Heart right ventricle (tissue), 16 donors: ENCODE measurements at regions not wholly inside any gene's neighbourhood (a gene's known extent, or its start where the extent isn't known, plus 50 kb on each side); places are given as distances from the start of the nearest gene placed in this dataset.

Source experiments
- ATAC-seq, 8 donors: fragments of 200-7000 bp; cut with Tn5 transposase; one replicate each; pipeline ENCODE4 v1.9.1; 2020; ENCODE audit warnings: mild to moderate bottlenecking in 8 of 8, moderate library complexity in 8 of 8, moderate number of reproducible peaks in 1 of 8
- DNase-seq, 2 donors: peaks; one replicate each; pipeline ENCODE4 v3.0.0-alpha.2; 2020
- H3K27ac ChIP-seq, 10 donors: fragments of 200-600 bp; sonication (generic) in 2 of 10; one replicate each; pipeline versions ENCODE4 v1.5.0 to v1.8.0; 2020 to 2022; ENCODE audit warnings: mild to moderate bottlenecking in 3 of 10
- H3K27me3 ChIP-seq, 7 donors: fragments of 200-600 bp; one replicate each; pipeline ENCODE4 v1.8.0; 2021 to 2022; ENCODE audit warnings: mild to moderate bottlenecking in 2 of 7
- H3K36me3 ChIP-seq, 9 donors: fragments of 200-600 bp; sonication (generic) in 1 of 9; one replicate each; pipeline versions ENCODE4 v1.5.0 to v1.8.0; 2020 to 2022; ENCODE audit warnings: mild to moderate bottlenecking in 2 of 9
- H3K4me1 ChIP-seq, 9 donors: fragments of 200-600 bp; sonication (generic) in 1 of 9; one replicate each; pipeline versions ENCODE4 v1.5.0 to v1.8.0; 2020 to 2022; ENCODE audit warnings: mild to moderate bottlenecking in 4 of 9
- H3K4me3 ChIP-seq, 10 donors: fragments of 200-600 bp; sonication (generic) in 2 of 10; one replicate each; pipeline versions ENCODE4 v1.5.0 to v1.8.0; 2020 to 2022; ENCODE audit warnings: mild to moderate bottlenecking in 7 of 10, moderate library complexity in 2 of 10
- H3K9me3 ChIP-seq, 11 donors: fragments of 200-600 bp in 10 of 11; sonication (generic) in 2 of 11; one replicate each; pipeline versions ENCODE4 v1.5.0 to v1.8.0; 2013 to 2022; ENCODE audit warnings: mild to moderate bottlenecking in 2 of 11, control low read depth in 1 of 11, moderate library complexity in 1 of 11
- CTCF ChIP-seq, 9 donors: fragments of 200-600 bp; sonication (generic) in 2 of 9; IDR thresholded peaks; one replicate each; pipeline versions ENCODE4 v1.5.0 to v1.8.0; 2021 to 2022; ENCODE audit warnings: antibody characterized with exemption in 9 of 9, mild to moderate bottlenecking in 5 of 9, moderate library complexity in 1 of 9
- WGBS, 2 donors: extraction: QIAGEN DNeasy Blood & Tissue Kit; methylation state at CpG; one replicate each; pipeline ENCODE4 v1.1.7; 2013; ENCODE audit warnings: inconsistent platforms in 1 of 2; 5-methylcytosine and 5-hydroxymethylcytosine counted together
- intact Hi-C, 10 donors: fragments of 100-400 bp; cut with DNase I; formaldehyde crosslinking; loops; one replicate each; pipeline versions ENCODE4 v1.11.1 to v1.14.2; 2022
- donor health status: Arrhythmogenic right ventricular cardiomyopathy.
- donor health status: ischemic (EF 13 %, LVEDD 7.1; RV severe dilation, severe dysfunction).
- donor health status: healthy with polysubstance abuse.
- donor health status: DM: no; HTN: yes; CAD: no.
- donor health status: DM: no; HTN: no; CAD: no.
- donor health status: ischemic (EF 25% LVEDD 6.9; RV normal size, moderate dysfunction).
- donor health status: ischemic (EF 25% LVEDD 5.7; RV mildly dilated, moderate dysfunction).
- donor health status: healthy.
- donor health status: DM: yes; HTN: yes; CAD: no.
- donor health status: Ischemic cardiomyopathy.
- donor health status: ischemic (EF 35%, LVEDD 5.7; RV mildly dilated, moderate dysfunction).
- donor health status: nonischemic (EF 11% LVEDD 7.7; RV severe dilation, severe dysfunction).
- donor health status: DM: yes; HTN: yes; CAD: no.
- donor health status: PGD.
- donor health status: ischemic (EF 29% LVEDD 5.4; RV normal size, mild dysfunction).
- donor health status: nonischemic (EF 23%, LVEDD 6.1; RV moderate dilation, normal function).

- TF ChIP-seq CTCF (IDR thresholded peaks at IDR 0.05) = no peak
- no peaks in the 10 kb centered on the region for H3K27me3 ChIP-seq
- WGBS, 2 donors = 93 to 96% methylated on average over 2 of the region's 2 CpGs
- intact Hi-C loops = no loop called here
- H3K4me3 ChIP-seq = no peak overlapping the region
- no peak overlapping the region for H3K27ac ChIP-seq
- H3K9me3 ChIP-seq = peaks cover 0 to 2% (median 0%) of the 10 kb centered on the region in 11 donors
- no peaks in the 10 kb centered on the region for H3K36me3 ChIP-seq
- no peaks in the 10 kb centered on the region for H3K4me1 ChIP-seq
- DNase-seq = no peak
- ATAC-seq = no peak
These were observed 1199.8 kb upstream of the GJE1 start for GRCh38 chr6:140932909-140933308.

DNA sequence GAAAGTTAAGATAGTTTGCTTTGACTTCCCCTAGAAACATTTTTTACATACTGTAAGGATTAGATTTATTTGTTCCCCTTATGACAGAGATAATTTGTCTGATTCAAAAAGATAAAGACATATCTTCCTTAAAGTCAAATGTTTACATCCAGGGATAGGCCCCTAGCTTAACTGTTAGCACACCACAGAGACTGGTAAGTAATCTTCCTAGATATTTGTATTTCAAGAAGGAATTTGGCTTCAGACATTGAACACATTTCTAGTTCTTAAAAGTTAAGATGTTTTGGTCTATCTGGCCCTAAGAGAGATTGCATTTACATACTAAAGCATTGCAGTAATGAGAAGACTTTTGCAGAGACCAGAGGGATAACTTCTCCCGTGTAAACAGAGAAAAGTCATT, 1201.1 kb upstream of the GJE1 start:
- 85 to 91% methylated on average over 1 of the region's 1 CpG for WGBS, 2 donors
- Histone ChIP-seq H3K9me3 (peaks cover 0 to 2% (median 0%) of the 10 kb centered on the region in 11 donors), H3K27ac (no peak overlapping the region), H3K27me3 (no peaks in the 10 kb centered on the region), H3K36me3 (no peaks in the 10 kb centered on the region), H3K4me3 (no peak overlapping the region), H3K4me1 (no peaks in the 10 kb centered on the region)
- intact Hi-C loops = no loop called here
- TF ChIP-seq CTCF (IDR thresholded peaks at IDR 0.05) = no peak
- DNase-seq (no peak), ATAC-seq (no peak)

- no peak for DNase-seq
- no peak for TF ChIP-seq CTCF (IDR thresholded peaks at IDR 0.05)
These were observed 1203.6 kb upstream of the GJE1 start for GRCh38 chr6:140929121-140929520.

GRCh38 chr6:140923048-140923447, 1209.7 kb upstream of the GJE1 start:
- ATAC-seq (no peak), DNase-seq (no peak)
- TF ChIP-seq CTCF (IDR thresholded peaks at IDR 0.05) = no peak
- Histone ChIP-seq H3K4me3 (no peak overlapping the region), H3K36me3 (no peaks in the 10 kb centered on the region), H3K4me1 (no peaks in the 10 kb centered on the region), H3K9me3 (no peaks in the 10 kb centered on the region), H3K27me3 (no peaks in the 10 kb centered on the region), H3K27ac (no peak overlapping the region)
- intact Hi-C loops = loop anchor here in 6 of 10 donors (5.0 to 10.0 kb wide), 3 partner anchors 478 to 1551 kb away; partner anchors contain the start of gene CITED2 (in 6 of the 6)
- WGBS, 2 donors = 75 to 76% methylated on average over 1 of the region's 1 CpG

More at GRCh38 chr6:140929121-140929520, 1203.6 kb upstream of the GJE1 start:
- Histone ChIP-seq H3K27me3 (no peaks in the 10 kb centered on the region), H3K9me3 (peaks cover 0 to 2% (median 0%) of the 10 kb centered on the region in 11 donors), H3K27ac (no peak overlapping the region), H3K36me3 (no peaks in the 10 kb centered on the region), H3K4me3 (no peak overlapping the region), H3K4me1 (no peaks in the 10 kb centered on the region)
- no peak for ATAC-seq
- intact Hi-C loops = loop anchor here in 5 of 10 donors (10.0 kb wide), 2 partner anchors 484 to 1554 kb away; partner anchors contain the start of gene CITED2 (in 5 of the 5)
